H1 (cell line): ENCODE measurements at regions not wholly inside any gene's neighbourhood (a gene's known extent, or its start where the extent isn't known, plus 50 kb on each side); places are given as distances from the start of the nearest gene placed in this dataset.

Experiments used
- CTCF ChIA-PET: fragments of 300-600 bp; sonication (Branson Sonifier 250); formaldehyde crosslinking; loops from one replicate; lab custom pipeline; 2021; ENCODE audit not compliant: partially characterized antibody; lab: Charles Lee
- POLR2A ChIA-PET: fragments of 300-600 bp; sonication (Branson Sonifier 250); formaldehyde crosslinking; loops from one replicate; lab custom pipeline; 2021; ENCODE audit warnings: inconsistent platforms; ENCODE audit not compliant: partially characterized antibody; lab: Charles Lee
- DNase-seq, 2 experiments: peaks; one replicate each; pipeline versions ENCODE4 v3.0.0 to v3.0.0-alpha.2; 2010 to 2022; ENCODE audit warnings: low spot score in 2 of 2, low read depth in 1 of 2, mixed read lengths in 1 of 2
- FAIRE-seq: peaks from 2 replicates; lab custom pipeline; 2011; peaks lifted over from hg19 to GRCh38; lab: Jason Lieb, UNC
- H2AFZ ChIP-seq: 2 replicates; pipeline ENCODE4 v1.8.1; 2012; ENCODE audit warnings: low read length, inconsistent platforms
- H2AK5ac ChIP-seq: 2 replicates; pipeline ENCODE4 v1.6.1; 2013; ENCODE audit warnings: low read depth, low read length
- H2BK120ac ChIP-seq: replicated peaks from 2 replicates; pipeline ENCODE3; 2013; ENCODE audit warnings: low read depth, low read length, inconsistent platforms
- H2BK12ac ChIP-seq: 2 replicates; pipeline ENCODE4 v1.6.1; 2013; ENCODE audit warnings: low read depth, low read length
- H2BK15ac ChIP-seq: 2 replicates; pipeline ENCODE4 v1.6.1; 2013; ENCODE audit warnings: low read length
- H2BK20ac ChIP-seq: 2 replicates; pipeline ENCODE4 v1.6.1; 2013; ENCODE audit warnings: low read length
- H2BK5ac ChIP-seq: 2 replicates; pipeline ENCODE4 v1.6.1; 2013; ENCODE audit warnings: low read depth, low read length
- H3K14ac ChIP-seq: 2 replicates; pipeline ENCODE4 v1.6.1; 2013; ENCODE audit warnings: inconsistent platforms; ENCODE audit not compliant: insufficient read length
- H3K18ac ChIP-seq: 2 replicates; pipeline ENCODE4 v1.6.1; 2013; ENCODE audit warnings: low read length; ENCODE audit errors: extremely low read depth
- H3K23ac ChIP-seq: 2 replicates; pipeline ENCODE4 v1.6.1; 2013; ENCODE audit warnings: inconsistent platforms; ENCODE audit not compliant: insufficient read length
- H3K23me2 ChIP-seq: 2 replicates; pipeline ENCODE4 v1.6.1; 2013; ENCODE audit warnings: low read depth, low read length
- H3K27ac ChIP-seq: 2 replicates; pipeline ENCODE4 v1.6.1; 2011; ENCODE audit warnings: low read depth, low read length, inconsistent platforms
- H3K27me3 ChIP-seq, 4 experiments: replicated peaks in 1 of 4; 1 replicate in 1 of 4; 2 replicates in 3 of 4; pipeline versions ENCODE4 v1.6.1 to v1.8.1; 2011 to 2013; ENCODE audit warnings: low read length in 3 of 4, mild to moderate bottlenecking in 3 of 4, inconsistent platforms in 2 of 4, mixed read lengths in 2 of 4, moderate library complexity in 1 of 4; ENCODE audit not compliant: control insufficient read depth in 3 of 4, insufficient read depth in 3 of 4; ENCODE audit errors: extremely low read depth in 1 of 4
- H3K36me3 ChIP-seq, 4 experiments: 2 replicates each; pipeline versions ENCODE4 v1.6.1 to v1.8.1; 2011 to 2013; ENCODE audit warnings: mild to moderate bottlenecking in 4 of 4, low read length in 3 of 4, moderate library complexity in 2 of 4, control low read depth in 1 of 4, inconsistent platforms in 1 of 4; ENCODE audit not compliant: insufficient read depth in 4 of 4, control insufficient read depth in 2 of 4
- H3K4ac ChIP-seq: replicated peaks from 2 replicates; pipeline ENCODE3; 2013; ENCODE audit warnings: low read length, low read depth, mixed read lengths, inconsistent platforms; ENCODE audit not compliant: insufficient read length
- H3K4me1 ChIP-seq, 4 experiments: replicated peaks in 1 of 4; 1 replicate in 1 of 4; 2 replicates in 3 of 4; pipeline versions ENCODE4 v1.6.1 to v1.8.1; 2011 to 2013; ENCODE audit warnings: low read length in 3 of 4, inconsistent platforms in 2 of 4, mixed read lengths in 1 of 4; ENCODE audit not compliant: insufficient read depth in 4 of 4, control insufficient read depth in 3 of 4
- H3K4me2 ChIP-seq, 2 experiments: 2 replicates each; pipeline versions ENCODE4 v1.6.1 to v1.8.1; 2011 to 2013; ENCODE audit warnings: low read depth in 2 of 2, low read length in 2 of 2, control low read depth in 1 of 2, inconsistent platforms in 1 of 2, mild to moderate bottlenecking in 1 of 2; ENCODE audit not compliant: insufficient read depth in 1 of 2
- H3K4me3 ChIP-seq, 4 experiments: fragments of 200-600, 300-600 bp in 1 of 4; sonication (generic), shearing (Covaris generic), sonication (Bioruptor Twin) in 1 of 4; 2 replicates each; pipeline versions ENCODE4 v1.5.1 to v1.8.1; 2011 to 2016; ENCODE audit warnings: low read length in 4 of 4, low read depth in 3 of 4, control low read depth in 2 of 4, inconsistent platforms in 2 of 4, mild to moderate bottlenecking in 2 of 4, mixed read lengths in 1 of 4, moderate library complexity in 1 of 4; ENCODE audit not compliant: insufficient read depth in 2 of 4; ENCODE audit errors: extremely low read depth in 1 of 4
- H3K56ac ChIP-seq: replicated peaks from 2 replicates; pipeline ENCODE3; 2013; ENCODE audit warnings: low read depth, mild to moderate bottlenecking, mixed read lengths, low read length, inconsistent platforms; ENCODE audit not compliant: insufficient read length
- H3K79me1 ChIP-seq: 2 replicates; pipeline ENCODE4 v1.6.1; 2013; ENCODE audit warnings: low read depth, low read length, control low read depth
- H3K79me2 ChIP-seq, 2 experiments: 2 replicates each; pipeline versions ENCODE4 v1.6.1 to v1.8.1; 2012 to 2013; ENCODE audit warnings: low read length in 2 of 2, mild to moderate bottlenecking in 2 of 2, inconsistent platforms in 1 of 2; ENCODE audit not compliant: insufficient read depth in 2 of 2, control insufficient read depth in 1 of 2
- H3K9ac ChIP-seq, 4 experiments: replicated peaks in 1 of 4; 1 replicate in 1 of 4; 2 replicates in 3 of 4; pipeline versions ENCODE4 v1.6.1 to v1.8.1; 2011 to 2013; ENCODE audit warnings: low read depth in 3 of 4, low read length in 3 of 4, control low read depth in 2 of 4, mild to moderate bottlenecking in 2 of 4, moderate library complexity in 2 of 4, inconsistent platforms in 1 of 4; ENCODE audit errors: extremely low read depth in 1 of 4
- H3K9me3 ChIP-seq, 2 experiments: 2 replicates each; pipeline versions ENCODE4 v1.6.1 to v1.8.1; 2012 to 2013; ENCODE audit warnings: mild to moderate bottlenecking in 2 of 2, moderate library complexity in 2 of 2, control low read depth in 1 of 2, inconsistent platforms in 1 of 2, low read depth in 1 of 2, low read length in 1 of 2, mixed read lengths in 1 of 2; ENCODE audit not compliant: insufficient read depth in 2 of 2
- H4K20me1 ChIP-seq, 2 experiments: replicated peaks in 1 of 2; 2 replicates each; pipeline versions ENCODE3 to v1.8.1; 2011 to 2013; ENCODE audit warnings: inconsistent platforms in 2 of 2, low read length in 2 of 2, mild to moderate bottlenecking in 1 of 2; ENCODE audit not compliant: insufficient read depth in 2 of 2, control insufficient read depth in 1 of 2
- H4K5ac ChIP-seq: 2 replicates; pipeline ENCODE4 v1.6.1; 2013; ENCODE audit warnings: low read length, low read depth, mixed read lengths, inconsistent platforms; ENCODE audit not compliant: insufficient read length
- H4K8ac ChIP-seq: 2 replicates; pipeline ENCODE4 v1.8.0; 2013; ENCODE audit warnings: mild to moderate bottlenecking, moderate library complexity, low read length, inconsistent platforms; ENCODE audit not compliant: insufficient read depth; ENCODE audit errors: extremely low read depth
- H4K91ac ChIP-seq: replicated peaks from 2 replicates; pipeline ENCODE3; 2013; ENCODE audit warnings: low read length, mixed read lengths, inconsistent platforms; ENCODE audit not compliant: insufficient read length
- CBX8 ChIP-seq: fragments of 300-800, 300-1000 bp; sonication (generic); IDR thresholded peaks from 2 replicates; pipeline ENCODE4 v1.7.1; 2016; ENCODE audit warnings: low read depth, low read length, borderline replicate concordance
- EGR1 ChIP-seq: IDR thresholded peaks from 2 replicates; pipeline ENCODE4 v1.6.1; 2011; ENCODE audit warnings: low read depth, low read length, borderline replicate concordance
- FOSL1 ChIP-seq: IDR thresholded peaks from 2 replicates; pipeline ENCODE4 v1.6.1; 2011; ENCODE audit warnings: mild to moderate bottlenecking, low read depth, low read length, moderate library complexity; ENCODE audit not compliant: insufficient read depth
- NANOG ChIP-seq: IDR thresholded peaks from 2 replicates; pipeline ENCODE4 v1.6.1; 2011; ENCODE audit warnings: low read length, low read depth, mild to moderate bottlenecking, inconsistent platforms; ENCODE audit not compliant: insufficient read depth, poor library complexity, severe bottlenecking
- WGBS, 2 experiments: shearing (Covaris generic) in 1 of 2; methylation state at CpG; one replicate each; pipeline versions ENCODE4 v1.1.6 to v1.1.7; 2013 to 2015; ENCODE audit warnings: low lambda C conversion rate in 2 of 2, mixed read lengths in 2 of 2, inconsistent platforms in 1 of 2, low coverage in 1 of 2, missing lambda C conversion rate in 1 of 2; ENCODE audit not compliant: insufficient replicate concordance in 2 of 2, insufficient coverage in 1 of 2, insufficient read length in 1 of 2; ENCODE audit errors: extremely low coverage in 1 of 2, missing lambda C conversion rate in 1 of 2; 5-methylcytosine and 5-hydroxymethylcytosine counted together

GRCh38 chrX:68937581-68937980 is 108.8 kb downstream of the EFNB1 start:
- no peak overlapping the region for H3K4ac ChIP-seq
- no peaks in the 10 kb centered on the region for H3K36me3 ChIP-seq
- no peak overlapping the region for H3K27ac ChIP-seq
- no peak overlapping the region for H4K8ac ChIP-seq
- no peak overlapping the region for H3K9ac ChIP-seq
- DNase-seq (no peak), FAIRE-seq (no peak)
- H4K91ac ChIP-seq = no peak overlapping the region
- peaks cover 3% of the 10 kb centered on the region; the same call in 1 of the 2 replicates for H3K23me2 ChIP-seq
- no peaks in the 10 kb centered on the region; the same call in 1 of the 2 replicates for H3K79me1 ChIP-seq
- H2BK120ac ChIP-seq = no peak overlapping the region
- 0 out of 7 replicates have a peak, but pooled peaks cover 0 to 5% (median 2%) of the 10 kb centered on the region in 4 experiments for H3K4me1 ChIP-seq
- no peak overlapping the region for H3K4me2 ChIP-seq
- peak overlapping the region; percentile 51 for H3K56ac ChIP-seq
- H3K4me3 ChIP-seq = no peak overlapping the region
- no peak overlapping the region for H2AFZ ChIP-seq
- WGBS, 2 experiments = 91 to 100% methylated on average over 1 to 2 of the region's 2 CpGs
- no peaks in the 10 kb centered on the region for H3K9me3 ChIP-seq
- no peaks in the 10 kb centered on the region for H3K27me3 ChIP-seq
- no peak overlapping the region for H3K23ac ChIP-seq
- no peak overlapping the region for H2BK5ac ChIP-seq
- no peak overlapping the region for H2BK20ac ChIP-seq
- H3K18ac ChIP-seq = no peak overlapping the region
- no peak overlapping the region for H3K14ac ChIP-seq
- ChIA-PET POLR2A (no interaction called here), CTCF (no interaction called here)
- no peak overlapping the region for H2BK15ac ChIP-seq
- H4K5ac ChIP-seq = no peak overlapping the region
- no peaks in the 10 kb centered on the region for H4K20me1 ChIP-seq
- no peak overlapping the region for H2AK5ac ChIP-seq
- H2BK12ac ChIP-seq = no peak overlapping the region
- no peaks in the 10 kb centered on the region for H3K79me2 ChIP-seq
- no peak for TF ChIP-seq FOSL1
- no peak for TF ChIP-seq NANOG
- TF ChIP-seq CBX8 = no peak
- TF ChIP-seq EGR1 = no peak
